A673 (cell line): ENCODE measurements at regions not wholly inside any gene's neighbourhood (a gene's known extent, or its start where the extent isn't known, plus 50 kb on each side); places are given as distances from the start of the nearest gene placed in this dataset.

Experiments
- BruUV-seq: library from RNA; stranded (reverse); fragments of 400-500 nt; replicated peaks from 2 replicates; lab custom pipeline; 2021; lab: Mats Ljungman, UMichigan
- CTCF ChIA-PET: fragments of 300-600 bp; sonication (Branson Sonifier 250); formaldehyde crosslinking; loops from one replicate; lab custom pipeline; 2022; ENCODE audit warnings: antibody characterized with exemption; lab: Charles Lee
- POLR2A ChIA-PET: fragments of 300-600 bp; sonication (Branson Sonifier 250); formaldehyde crosslinking; loops from one replicate; lab custom pipeline; 2022; ENCODE audit warnings: antibody characterized with exemption; ENCODE audit not compliant: low non-redundant PET; lab: Charles Lee
- DNase-seq: peaks from one replicate; pipeline ENCODE4 v3.0.0-alpha.2; 2015; ENCODE audit warnings: low spot score
- H3K27ac ChIP-seq: fragments of 200-600 bp; sonication (generic); 2 replicates; pipeline ENCODE4 v1.5.1; 2016; ENCODE audit warnings: mixed run types, low read depth, mild to moderate bottlenecking, mixed read lengths, antibody characterized with exemption, low read length; ENCODE audit not compliant: poor library complexity, severe bottlenecking
- H3K27me3 ChIP-seq: fragments of 200-600 bp; sonication (generic); replicated peaks from 2 replicates; pipeline ENCODE4 v1.6.1; 2017; ENCODE audit warnings: mixed run types, low read depth, mild to moderate bottlenecking, mixed read lengths, antibody characterized with exemption, low read length; ENCODE audit not compliant: insufficient read depth, poor library complexity
- H3K36me3 ChIP-seq: fragments of 200-600 bp; sonication (generic); 2 replicates; pipeline ENCODE4 v1.6.1; 2016; ENCODE audit warnings: mixed run types, mild to moderate bottlenecking, mixed read lengths, antibody characterized with exemption, low read length; ENCODE audit not compliant: insufficient read depth, poor library complexity, severe bottlenecking
- H3K4me1 ChIP-seq: fragments of 200-600 bp; sonication (generic); 2 replicates; pipeline ENCODE4 v1.6.1; 2017; ENCODE audit warnings: mixed run types, mild to moderate bottlenecking, mixed read lengths, antibody characterized with exemption, low read length; ENCODE audit not compliant: insufficient read depth, poor library complexity, severe bottlenecking
- H3K4me3 ChIP-seq: fragments of 200-600 bp; sonication (generic); 2 replicates; pipeline ENCODE4 v1.5.1; 2016; ENCODE audit warnings: low read depth, mixed run types, mild to moderate bottlenecking, mixed read lengths, low read length; ENCODE audit not compliant: poor library complexity, severe bottlenecking
- H3K9me3 ChIP-seq: fragments of 200-600 bp; sonication (generic); 2 replicates; pipeline ENCODE4 v1.6.1; 2016; ENCODE audit warnings: mixed run types, low read depth, mild to moderate bottlenecking, mixed read lengths, antibody characterized with exemption, low read length; ENCODE audit not compliant: poor library complexity, severe bottlenecking
- EZH2 ChIP-seq: fragments of 200-600 bp; sonication (generic); IDR thresholded peaks from 2 replicates; pipeline ENCODE4 v1.6.1; 2017; ENCODE audit warnings: borderline replicate concordance, low read depth, mild to moderate bottlenecking, mixed read lengths, antibody characterized with exemption, low read length; ENCODE audit not compliant: poor library complexity, severe bottlenecking
- intact Hi-C: fragments of 100-400 bp; cut with micrococcal nuclease; formaldehyde crosslinking; loops from one replicate; pipeline ENCODE4 v1.10.0; 2022; ENCODE audit not compliant: unreplicated experiment
- TF ChIP-seq, protein P1 (sequence below): fragments of 300-800, 200-600 bp; sonication (generic); conservative IDR thresholded peaks from 2 replicates; pipeline ENCODE4 v1.5.1; 2017; ENCODE audit warnings: low read depth, mild to moderate bottlenecking, antibody characterized with exemption, low read length, moderate library complexity, mixed read lengths

DNA sequence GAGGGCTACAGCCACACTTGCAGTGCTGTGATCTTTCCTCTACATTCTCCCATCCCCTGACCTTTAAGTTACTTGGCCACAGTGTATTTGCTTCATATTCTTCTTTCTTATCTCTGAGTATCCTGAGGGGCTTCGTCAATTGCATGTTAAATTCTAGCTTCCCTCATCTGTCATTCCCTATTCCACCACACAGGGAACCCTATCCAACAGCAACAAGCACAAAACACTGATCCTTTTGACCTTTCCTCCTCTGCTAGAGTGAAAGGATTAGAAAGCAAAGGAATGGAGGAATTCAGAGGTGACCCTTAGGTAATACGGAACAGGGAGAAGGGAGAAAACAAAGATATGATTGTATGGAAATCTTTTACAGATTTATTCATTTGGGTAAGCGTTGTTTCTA, 1061.7 kb upstream of the TENM4 start:
- no TSS peak for BruUV-seq
- no peak for DNase-seq
- H3K27me3 ChIP-seq: no peaks in the 10 kb centered on the region
- intact Hi-C loops: no loop called here
- TF ChIP-seq, protein P1, sequence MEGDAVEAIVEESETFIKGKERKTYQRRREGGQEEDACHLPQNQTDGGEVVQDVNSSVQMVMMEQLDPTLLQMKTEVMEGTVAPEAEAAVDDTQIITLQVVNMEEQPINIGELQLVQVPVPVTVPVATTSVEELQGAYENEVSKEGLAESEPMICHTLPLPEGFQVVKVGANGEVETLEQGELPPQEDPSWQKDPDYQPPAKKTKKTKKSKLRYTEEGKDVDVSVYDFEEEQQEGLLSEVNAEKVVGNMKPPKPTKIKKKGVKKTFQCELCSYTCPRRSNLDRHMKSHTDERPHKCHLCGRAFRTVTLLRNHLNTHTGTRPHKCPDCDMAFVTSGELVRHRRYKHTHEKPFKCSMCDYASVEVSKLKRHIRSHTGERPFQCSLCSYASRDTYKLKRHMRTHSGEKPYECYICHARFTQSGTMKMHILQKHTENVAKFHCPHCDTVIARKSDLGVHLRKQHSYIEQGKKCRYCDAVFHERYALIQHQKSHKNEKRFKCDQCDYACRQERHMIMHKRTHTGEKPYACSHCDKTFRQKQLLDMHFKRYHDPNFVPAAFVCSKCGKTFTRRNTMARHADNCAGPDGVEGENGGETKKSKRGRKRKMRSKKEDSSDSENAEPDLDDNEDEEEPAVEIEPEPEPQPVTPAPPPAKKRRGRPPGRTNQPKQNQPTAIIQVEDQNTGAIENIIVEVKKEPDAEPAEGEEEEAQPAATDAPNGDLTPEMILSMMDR: no peak
- TF ChIP-seq EZH2: no peak
- no peaks in the 10 kb centered on the region for H3K4me1 ChIP-seq
- H3K27ac ChIP-seq: no peak overlapping the region
- ChIA-PET CTCF (no interaction called here), POLR2A (no interaction called here)
- H3K9me3 ChIP-seq: no peaks in the 10 kb centered on the region
- no peaks in the 10 kb centered on the region for H3K36me3 ChIP-seq
- H3K4me3 ChIP-seq: no peak overlapping the region

DNA sequence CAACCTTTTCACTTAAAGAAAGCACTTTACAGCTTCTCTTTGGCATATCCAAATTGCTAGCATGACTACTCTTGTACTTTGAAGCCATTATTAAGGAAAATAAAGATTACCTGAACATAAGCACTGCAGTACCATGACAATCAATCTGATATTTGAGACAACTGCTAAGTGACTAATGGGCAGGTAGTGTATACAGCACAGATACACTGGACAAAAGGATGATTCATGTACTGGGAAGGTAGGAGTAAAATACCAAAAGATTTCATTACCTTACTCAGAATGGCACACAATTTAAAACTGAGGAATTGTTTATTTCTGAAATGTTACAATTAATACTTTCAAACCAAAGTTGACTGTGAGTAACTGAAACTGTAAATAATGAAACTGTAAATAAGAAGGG, 1054.3 kb upstream of the TENM4 start:
- H3K36me3 ChIP-seq: no peaks in the 10 kb centered on the region
- intact Hi-C loops: no loop called here
- no peak for DNase-seq
- TF ChIP-seq, protein P1: no peak
- TF ChIP-seq EZH2: no peak
- H3K4me1 ChIP-seq: no peaks in the 10 kb centered on the region
- BruUV-seq: no TSS peak
- H3K4me3 ChIP-seq: no peak overlapping the region
- H3K27ac ChIP-seq: no peak overlapping the region
- H3K9me3 ChIP-seq: no peaks in the 10 kb centered on the region
- ChIA-PET CTCF (no interaction called here), POLR2A (no interaction called here)
- no peaks in the 10 kb centered on the region for H3K27me3 ChIP-seq

DNA sequence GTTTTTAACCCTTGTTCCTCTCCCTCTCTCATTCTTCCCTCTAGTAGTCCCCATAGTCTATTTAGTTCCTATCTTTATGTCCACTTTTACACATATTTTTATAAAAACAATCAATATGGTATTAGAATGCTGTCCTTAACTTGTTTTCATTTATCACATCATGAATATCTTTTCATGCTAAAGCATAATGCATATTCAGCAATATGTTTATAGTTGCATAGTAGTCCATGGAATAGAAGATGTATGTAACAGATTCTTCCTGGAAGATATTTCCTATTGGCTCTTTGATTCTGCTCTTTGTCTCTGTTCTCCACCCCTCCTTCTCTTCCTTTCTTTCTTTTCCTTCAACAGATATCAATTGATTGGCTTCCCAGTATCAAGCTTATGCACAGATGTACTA, 1047.1 kb upstream of the TENM4 start:
- no peak overlapping the region for H3K27ac ChIP-seq
- BruUV-seq: no TSS peak
- POLR2A ChIA-PET: no interaction called here

More for the DNA sequence above, 1047.1 kb upstream of the TENM4 start:
- intact Hi-C loops: no loop called here
- Histone ChIP-seq H3K36me3 (no peaks in the 10 kb centered on the region), H3K9me3 (no peaks in the 10 kb centered on the region), H3K27me3 (no peaks in the 10 kb centered on the region), H3K4me1 (no peaks in the 10 kb centered on the region), H3K4me3 (no peak overlapping the region)
- TF ChIP-seq, protein P1: no peak
- TF ChIP-seq EZH2: no peak
- no peak for DNase-seq
- CTCF ChIA-PET: no interaction called here
